ENCODE measurements at regions not wholly inside any gene's neighbourhood (a gene's known extent, or its start where the extent isn't known, plus 50 kb on each side); places are given as distances from the start of the nearest gene placed in this dataset.

- ATAC-seq (no peak), DNase-seq (no peak)
- Mint-ChIP-seq H3K27me3 (no peaks in the 10 kb centered on the region), H3K36me3 (no peaks in the 10 kb centered on the region), H3K4me1 (no peaks in the 10 kb centered on the region), H3K9me3 (ENCODE audit: low read depth) (peaks cover 6% of the 10 kb centered on the region), H3K4me3 (no peak overlapping the region), H3K27ac (no peak overlapping the region)
- CTCF ChIA-PET = no interaction called here
These were observed 389.6 kb upstream of the TENM4 start for GRCh38 chr11:79830446-79830845.

- H3K4me3 Mint-ChIP-seq = no peak overlapping the region
- H3K4me1 Mint-ChIP-seq = no peaks in the 10 kb centered on the region
- no peaks in the 10 kb centered on the region for H3K36me3 Mint-ChIP-seq
- no peak for ATAC-seq
- no peak overlapping the region for H3K27ac Mint-ChIP-seq
- no peaks in the 10 kb centered on the region for H3K27me3 Mint-ChIP-seq
- no peak for DNase-seq
- H3K9me3 Mint-ChIP-seq (ENCODE audit: low read depth) = peaks cover 6% of the 10 kb centered on the region
- CTCF ChIA-PET = no interaction called here
These were observed 389.1 kb upstream of the TENM4 start for GRCh38 chr11:79829891-79830290.

- no peaks in the 10 kb centered on the region for H3K36me3 Mint-ChIP-seq
- H3K27ac Mint-ChIP-seq = no peak overlapping the region
- CTCF ChIA-PET = no interaction called here
- no peak overlapping the region for H3K4me3 Mint-ChIP-seq
- peaks cover 12% of the 10 kb centered on the region for H3K9me3 Mint-ChIP-seq (ENCODE audit: low read depth)
- DNase-seq = no peak
- ATAC-seq = no peak
- H3K4me1 Mint-ChIP-seq = no peaks in the 10 kb centered on the region
- H3K27me3 Mint-ChIP-seq = no peaks in the 10 kb centered on the region
These were observed 381.9 kb upstream of the TENM4 start for GRCh38 chr11:79822766-79823165.

- no peak overlapping the region for H3K4me3 Mint-ChIP-seq
- no peaks in the 10 kb centered on the region for H3K27me3 Mint-ChIP-seq
- peaks cover 13% of the 10 kb centered on the region for H3K9me3 Mint-ChIP-seq (ENCODE audit: low read depth)
- DNase-seq = no peak
- ATAC-seq = no peak
- H3K36me3 Mint-ChIP-seq = no peaks in the 10 kb centered on the region
- H3K4me1 Mint-ChIP-seq = no peaks in the 10 kb centered on the region
- H3K27ac Mint-ChIP-seq = no peak overlapping the region
- CTCF ChIA-PET = no interaction called here
These were observed 372.7 kb upstream of the TENM4 start for GRCh38 chr11:79813551-79813950.

- no peaks in the 10 kb centered on the region for H3K27me3 Mint-ChIP-seq
These were observed 368.7 kb upstream of the TENM4 start for GRCh38 chr11:79809487-79809886.

GRCh38 chr11:79807506-79807905, 366.7 kb upstream of the TENM4 start:
- CTCF ChIA-PET = no interaction called here
- no peak overlapping the region for H3K4me3 Mint-ChIP-seq
- ATAC-seq = no peak
- no peaks in the 10 kb centered on the region for H3K27me3 Mint-ChIP-seq
- H3K36me3 Mint-ChIP-seq = no peaks in the 10 kb centered on the region
- no peaks in the 10 kb centered on the region for H3K4me1 Mint-ChIP-seq
- DNase-seq = no peak
- no peak overlapping the region for H3K27ac Mint-ChIP-seq
- peaks cover 9% of the 10 kb centered on the region for H3K9me3 Mint-ChIP-seq (ENCODE audit: low read depth)

More at GRCh38 chr11:79809487-79809886, 368.7 kb upstream of the TENM4 start:
- Mint-ChIP-seq H3K27ac (no peak overlapping the region), H3K4me3 (no peak overlapping the region), H3K4me1 (no peaks in the 10 kb centered on the region), H3K36me3 (no peaks in the 10 kb centered on the region), H3K9me3 (ENCODE audit: low read depth) (peaks cover 6% of the 10 kb centered on the region)
- ATAC-seq (no peak), DNase-seq (no peak)
- CTCF ChIA-PET = no interaction called here

GRCh38 chr11:79796704-79797103, 355.9 kb upstream of the TENM4 start:
- peaks cover 12% of the 10 kb centered on the region for H3K9me3 Mint-ChIP-seq (ENCODE audit: low read depth)
- H3K4me3 Mint-ChIP-seq = no peak overlapping the region
- no peak overlapping the region for H3K27ac Mint-ChIP-seq
- CTCF ChIA-PET = no interaction called here
- H3K36me3 Mint-ChIP-seq = no peaks in the 10 kb centered on the region
- DNase-seq (no peak), ATAC-seq (no peak)
- H3K4me1 Mint-ChIP-seq = no peaks in the 10 kb centered on the region
- H3K27me3 Mint-ChIP-seq = no peaks in the 10 kb centered on the region

GRCh38 chr11:79794484-79795393, 353.9 kb upstream of the TENM4 start:
- H3K4me1 Mint-ChIP-seq = no peaks in the 10 kb centered on the region
- H3K27me3 Mint-ChIP-seq = no peaks in the 10 kb centered on the region
- no peak overlapping the region for H3K27ac Mint-ChIP-seq
- no peaks in the 10 kb centered on the region for H3K36me3 Mint-ChIP-seq
- no peak for DNase-seq
- no peak for ATAC-seq
- CTCF ChIA-PET = no interaction called here
- H3K9me3 Mint-ChIP-seq (ENCODE audit: low read depth) = peaks cover 7% of the 10 kb centered on the region
- H3K4me3 Mint-ChIP-seq = no peak overlapping the region

- Mint-ChIP-seq H3K4me1 (no peaks in the 10 kb centered on the region), H3K4me3 (no peak overlapping the region), H3K9me3 (ENCODE audit: low read depth) (peaks cover 7% of the 10 kb centered on the region), H3K27me3 (no peaks in the 10 kb centered on the region), H3K36me3 (no peaks in the 10 kb centered on the region), H3K27ac (no peak overlapping the region)
- CTCF ChIA-PET = no interaction called here
- DNase-seq (no peak), ATAC-seq (no peak)
These were observed 353.2 kb upstream of the TENM4 start for GRCh38 chr11:79794057-79794456.

GRCh38 chr11:79786961-79787360, 346.1 kb upstream of the TENM4 start:
- H3K27me3 Mint-ChIP-seq = no peaks in the 10 kb centered on the region
- H3K4me1 Mint-ChIP-seq = no peaks in the 10 kb centered on the region
- H3K36me3 Mint-ChIP-seq = no peaks in the 10 kb centered on the region
- no peak for ATAC-seq
- H3K27ac Mint-ChIP-seq = no peak overlapping the region
- CTCF ChIA-PET = no interaction called here
- no peaks in the 10 kb centered on the region for H3K9me3 Mint-ChIP-seq (ENCODE audit: low read depth)
- no peak overlapping the region for H3K4me3 Mint-ChIP-seq
- no peak for DNase-seq

GRCh38 chr11:79783833-79784232, 343.0 kb upstream of the TENM4 start:
- peaks cover 5% of the 10 kb centered on the region for H3K9me3 Mint-ChIP-seq (ENCODE audit: low read depth)
- no peaks in the 10 kb centered on the region for H3K36me3 Mint-ChIP-seq
- H3K27me3 Mint-ChIP-seq = no peaks in the 10 kb centered on the region
- CTCF ChIA-PET = no interaction called here
- DNase-seq = no peak
- H3K27ac Mint-ChIP-seq = no peak overlapping the region
- no peaks in the 10 kb centered on the region for H3K4me1 Mint-ChIP-seq
- ATAC-seq = no peak
- H3K4me3 Mint-ChIP-seq = no peak overlapping the region

- Mint-ChIP-seq H3K27me3 (no peaks in the 10 kb centered on the region), H3K9me3 (ENCODE audit: low read depth) (peaks cover 5% of the 10 kb centered on the region), H3K27ac (no peak overlapping the region), H3K4me3 (no peak overlapping the region), H3K36me3 (no peaks in the 10 kb centered on the region), H3K4me1 (no peaks in the 10 kb centered on the region)
- DNase-seq = no peak
- CTCF ChIA-PET = no interaction called here
- ATAC-seq = no peak
These were observed 327.5 kb upstream of the TENM4 start for GRCh38 chr11:79768343-79768742.

- no peak for ATAC-seq
- Mint-ChIP-seq H3K27me3 (no peaks in the 10 kb centered on the region), H3K4me1 (no peaks in the 10 kb centered on the region), H3K9me3 (ENCODE audit: low read depth) (peaks cover 7% of the 10 kb centered on the region), H3K27ac (no peak overlapping the region), H3K4me3 (no peak overlapping the region), H3K36me3 (no peaks in the 10 kb centered on the region)
- DNase-seq = no peak
- CTCF ChIA-PET = no interaction called here
These were observed 321.6 kb upstream of the TENM4 start for GRCh38 chr11:79762279-79762921.

GRCh38 chr11:79758325-79758724, 317.5 kb upstream of the TENM4 start:
- H3K36me3 Mint-ChIP-seq = no peaks in the 10 kb centered on the region
- no peak overlapping the region for H3K27ac Mint-ChIP-seq
- no peaks in the 10 kb centered on the region for H3K4me1 Mint-ChIP-seq

More at GRCh38 chr11:79758325-79758724, 317.5 kb upstream of the TENM4 start:
- peaks cover 2% of the 10 kb centered on the region for H3K9me3 Mint-ChIP-seq (ENCODE audit: low read depth)
- no peak overlapping the region for H3K4me3 Mint-ChIP-seq
- no peak for DNase-seq
- CTCF ChIA-PET = no interaction called here
- H3K27me3 Mint-ChIP-seq = no peaks in the 10 kb centered on the region
- no peak for ATAC-seq

Data from activated CD8-positive, alpha-beta memory T cell treated with anti-CD3 and anti-CD28 coated beads, Interleukin-2, amount 10 ng/mL, durations not matched to agents 7 days and 5 days (primary cell).